H1 (cell line): ENCODE measurements at regions not wholly inside any gene's neighbourhood (a gene's known extent, or its start where the extent isn't known, plus 50 kb on each side); places are given as distances from the start of the nearest gene placed in this dataset.

Source experiments
- CTCF ChIA-PET: fragments of 300-600 bp; sonication (Branson Sonifier 250); formaldehyde crosslinking; loops from one replicate; lab custom pipeline; 2021; ENCODE audit not compliant: partially characterized antibody; lab: Charles Lee
- POLR2A ChIA-PET: fragments of 300-600 bp; sonication (Branson Sonifier 250); formaldehyde crosslinking; loops from one replicate; lab custom pipeline; 2021; ENCODE audit warnings: inconsistent platforms; ENCODE audit not compliant: partially characterized antibody; lab: Charles Lee
- DNase-seq, 2 experiments: peaks; one replicate each; pipeline versions ENCODE4 v3.0.0 to v3.0.0-alpha.2; 2010 to 2022; ENCODE audit warnings: low spot score in 2 of 2, low read depth in 1 of 2, mixed read lengths in 1 of 2
- FAIRE-seq: peaks from 2 replicates; lab custom pipeline; 2011; peaks lifted over from hg19 to GRCh38; lab: Jason Lieb, UNC
- H2AFZ ChIP-seq: 2 replicates; pipeline ENCODE4 v1.8.1; 2012; ENCODE audit warnings: low read length, inconsistent platforms
- H2AK5ac ChIP-seq: 2 replicates; pipeline ENCODE4 v1.6.1; 2013; ENCODE audit warnings: low read depth, low read length
- H2BK120ac ChIP-seq: replicated peaks from 2 replicates; pipeline ENCODE3; 2013; ENCODE audit warnings: low read depth, low read length, inconsistent platforms
- H2BK12ac ChIP-seq: 2 replicates; pipeline ENCODE4 v1.6.1; 2013; ENCODE audit warnings: low read depth, low read length
- H2BK15ac ChIP-seq: 2 replicates; pipeline ENCODE4 v1.6.1; 2013; ENCODE audit warnings: low read length
- H2BK20ac ChIP-seq: 2 replicates; pipeline ENCODE4 v1.6.1; 2013; ENCODE audit warnings: low read length
- H2BK5ac ChIP-seq: 2 replicates; pipeline ENCODE4 v1.6.1; 2013; ENCODE audit warnings: low read depth, low read length
- H3K14ac ChIP-seq: 2 replicates; pipeline ENCODE4 v1.6.1; 2013; ENCODE audit warnings: inconsistent platforms; ENCODE audit not compliant: insufficient read length
- H3K18ac ChIP-seq: 2 replicates; pipeline ENCODE4 v1.6.1; 2013; ENCODE audit warnings: low read length; ENCODE audit errors: extremely low read depth
- H3K23ac ChIP-seq: 2 replicates; pipeline ENCODE4 v1.6.1; 2013; ENCODE audit warnings: inconsistent platforms; ENCODE audit not compliant: insufficient read length
- H3K23me2 ChIP-seq: 2 replicates; pipeline ENCODE4 v1.6.1; 2013; ENCODE audit warnings: low read depth, low read length
- H3K27ac ChIP-seq: 2 replicates; pipeline ENCODE4 v1.6.1; 2011; ENCODE audit warnings: low read depth, low read length, inconsistent platforms
- H3K27me3 ChIP-seq, 4 experiments: replicated peaks in 1 of 4; 1 replicate in 1 of 4; 2 replicates in 3 of 4; pipeline versions ENCODE4 v1.6.1 to v1.8.1; 2011 to 2013; ENCODE audit warnings: low read length in 3 of 4, mild to moderate bottlenecking in 3 of 4, inconsistent platforms in 2 of 4, mixed read lengths in 2 of 4, moderate library complexity in 1 of 4; ENCODE audit not compliant: control insufficient read depth in 3 of 4, insufficient read depth in 3 of 4; ENCODE audit errors: extremely low read depth in 1 of 4
- H3K36me3 ChIP-seq, 4 experiments: 2 replicates each; pipeline versions ENCODE4 v1.6.1 to v1.8.1; 2011 to 2013; ENCODE audit warnings: mild to moderate bottlenecking in 4 of 4, low read length in 3 of 4, moderate library complexity in 2 of 4, control low read depth in 1 of 4, inconsistent platforms in 1 of 4; ENCODE audit not compliant: insufficient read depth in 4 of 4, control insufficient read depth in 2 of 4
- H3K4ac ChIP-seq: replicated peaks from 2 replicates; pipeline ENCODE3; 2013; ENCODE audit warnings: low read length, low read depth, mixed read lengths, inconsistent platforms; ENCODE audit not compliant: insufficient read length
- H3K4me1 ChIP-seq, 4 experiments: replicated peaks in 1 of 4; 1 replicate in 1 of 4; 2 replicates in 3 of 4; pipeline versions ENCODE4 v1.6.1 to v1.8.1; 2011 to 2013; ENCODE audit warnings: low read length in 3 of 4, inconsistent platforms in 2 of 4, mixed read lengths in 1 of 4; ENCODE audit not compliant: insufficient read depth in 4 of 4, control insufficient read depth in 3 of 4
- H3K4me2 ChIP-seq, 2 experiments: 2 replicates each; pipeline versions ENCODE4 v1.6.1 to v1.8.1; 2011 to 2013; ENCODE audit warnings: low read depth in 2 of 2, low read length in 2 of 2, control low read depth in 1 of 2, inconsistent platforms in 1 of 2, mild to moderate bottlenecking in 1 of 2; ENCODE audit not compliant: insufficient read depth in 1 of 2
- H3K4me3 ChIP-seq, 4 experiments: fragments of 200-600, 300-600 bp in 1 of 4; sonication (generic), shearing (Covaris generic), sonication (Bioruptor Twin) in 1 of 4; 2 replicates each; pipeline versions ENCODE4 v1.5.1 to v1.8.1; 2011 to 2016; ENCODE audit warnings: low read length in 4 of 4, low read depth in 3 of 4, control low read depth in 2 of 4, inconsistent platforms in 2 of 4, mild to moderate bottlenecking in 2 of 4, mixed read lengths in 1 of 4, moderate library complexity in 1 of 4; ENCODE audit not compliant: insufficient read depth in 2 of 4; ENCODE audit errors: extremely low read depth in 1 of 4
- H3K56ac ChIP-seq: replicated peaks from 2 replicates; pipeline ENCODE3; 2013; ENCODE audit warnings: low read depth, mild to moderate bottlenecking, mixed read lengths, low read length, inconsistent platforms; ENCODE audit not compliant: insufficient read length
- H3K79me1 ChIP-seq: 2 replicates; pipeline ENCODE4 v1.6.1; 2013; ENCODE audit warnings: low read depth, low read length, control low read depth
- H3K79me2 ChIP-seq, 2 experiments: 2 replicates each; pipeline versions ENCODE4 v1.6.1 to v1.8.1; 2012 to 2013; ENCODE audit warnings: low read length in 2 of 2, mild to moderate bottlenecking in 2 of 2, inconsistent platforms in 1 of 2; ENCODE audit not compliant: insufficient read depth in 2 of 2, control insufficient read depth in 1 of 2
- H3K9ac ChIP-seq, 4 experiments: replicated peaks in 1 of 4; 1 replicate in 1 of 4; 2 replicates in 3 of 4; pipeline versions ENCODE4 v1.6.1 to v1.8.1; 2011 to 2013; ENCODE audit warnings: low read depth in 3 of 4, low read length in 3 of 4, control low read depth in 2 of 4, mild to moderate bottlenecking in 2 of 4, moderate library complexity in 2 of 4, inconsistent platforms in 1 of 4; ENCODE audit errors: extremely low read depth in 1 of 4
- H3K9me3 ChIP-seq, 2 experiments: 2 replicates each; pipeline versions ENCODE4 v1.6.1 to v1.8.1; 2012 to 2013; ENCODE audit warnings: mild to moderate bottlenecking in 2 of 2, moderate library complexity in 2 of 2, control low read depth in 1 of 2, inconsistent platforms in 1 of 2, low read depth in 1 of 2, low read length in 1 of 2, mixed read lengths in 1 of 2; ENCODE audit not compliant: insufficient read depth in 2 of 2
- H4K20me1 ChIP-seq, 2 experiments: replicated peaks in 1 of 2; 2 replicates each; pipeline versions ENCODE3 to v1.8.1; 2011 to 2013; ENCODE audit warnings: inconsistent platforms in 2 of 2, low read length in 2 of 2, mild to moderate bottlenecking in 1 of 2; ENCODE audit not compliant: insufficient read depth in 2 of 2, control insufficient read depth in 1 of 2
- H4K5ac ChIP-seq: 2 replicates; pipeline ENCODE4 v1.6.1; 2013; ENCODE audit warnings: low read length, low read depth, mixed read lengths, inconsistent platforms; ENCODE audit not compliant: insufficient read length
- H4K8ac ChIP-seq: 2 replicates; pipeline ENCODE4 v1.8.0; 2013; ENCODE audit warnings: mild to moderate bottlenecking, moderate library complexity, low read length, inconsistent platforms; ENCODE audit not compliant: insufficient read depth; ENCODE audit errors: extremely low read depth
- H4K91ac ChIP-seq: replicated peaks from 2 replicates; pipeline ENCODE3; 2013; ENCODE audit warnings: low read length, mixed read lengths, inconsistent platforms; ENCODE audit not compliant: insufficient read length
- BACH1 ChIP-seq: IDR thresholded peaks from 2 replicates; pipeline ENCODE4 v1.6.1; 2012; ENCODE audit warnings: low read length, improper control_type of control experiment
- EGR1 ChIP-seq: IDR thresholded peaks from 2 replicates; pipeline ENCODE4 v1.6.1; 2011; ENCODE audit warnings: low read depth, low read length, borderline replicate concordance
- EP300 ChIP-seq, 2 experiments: IDR thresholded peaks; 1 replicate in 1 of 2; 2 replicates in 1 of 2; pipeline ENCODE4 v1.6.1; 2011 to 2012; ENCODE audit warnings: low read depth in 2 of 2, low read length in 2 of 2, mild to moderate bottlenecking in 2 of 2, borderline replicate concordance in 1 of 2, inconsistent platforms in 1 of 2, moderate library complexity in 1 of 2
- KDM1A ChIP-seq: fragments of 200-600, 300-600 bp; sonication (generic); IDR thresholded peaks from 2 replicates; pipeline ENCODE4 v1.7.1; 2016; ENCODE audit warnings: mild to moderate bottlenecking, low read length, borderline replicate concordance
- POU5F1 ChIP-seq: IDR thresholded peaks from 2 replicates; pipeline ENCODE4 v1.6.1; 2011; ENCODE audit warnings: low read depth, mild to moderate bottlenecking, low read length, moderate library complexity
- SP2 ChIP-seq: IDR thresholded peaks from 2 replicates; pipeline ENCODE4 v1.6.1; 2012; ENCODE audit warnings: mild to moderate bottlenecking, low read length, inconsistent platforms
- SP4 ChIP-seq: IDR thresholded peaks from 2 replicates; pipeline ENCODE4 v1.6.1; 2012; ENCODE audit warnings: low read length, inconsistent platforms
- SUZ12 ChIP-seq: fragments of 200-600 bp; sonication (generic); IDR thresholded peaks from 2 replicates; pipeline ENCODE4 v1.6.1; 2012; ENCODE audit warnings: mild to moderate bottlenecking, inconsistent platforms, low read length, moderate library complexity, mixed read lengths
- TEAD4 ChIP-seq: IDR thresholded peaks from 2 replicates; pipeline ENCODE4 v1.6.1; 2012; ENCODE audit warnings: low read depth, low read length, inconsistent platforms, mixed read lengths
- WGBS, 2 experiments: shearing (Covaris generic) in 1 of 2; methylation state at CpG; one replicate each; pipeline versions ENCODE4 v1.1.6 to v1.1.7; 2013 to 2015; ENCODE audit warnings: low lambda C conversion rate in 2 of 2, mixed read lengths in 2 of 2, inconsistent platforms in 1 of 2, low coverage in 1 of 2, missing lambda C conversion rate in 1 of 2; ENCODE audit not compliant: insufficient replicate concordance in 2 of 2, insufficient coverage in 1 of 2, insufficient read length in 1 of 2; ENCODE audit errors: extremely low coverage in 1 of 2, missing lambda C conversion rate in 1 of 2; 5-methylcytosine and 5-hydroxymethylcytosine counted together
- TF ChIP-seq, protein P1 (sequence below): IDR thresholded peaks from 2 replicates; pipeline ENCODE4 v1.6.1; 2011; ENCODE audit warnings: low read depth, mild to moderate bottlenecking, low read length; ENCODE audit not compliant: insufficient read depth
- TF ChIP-seq, protein P2 (sequence below): IDR thresholded peaks from 2 replicates; pipeline ENCODE4 v1.6.1; 2012; ENCODE audit warnings: low read length, inconsistent platforms

DNA sequence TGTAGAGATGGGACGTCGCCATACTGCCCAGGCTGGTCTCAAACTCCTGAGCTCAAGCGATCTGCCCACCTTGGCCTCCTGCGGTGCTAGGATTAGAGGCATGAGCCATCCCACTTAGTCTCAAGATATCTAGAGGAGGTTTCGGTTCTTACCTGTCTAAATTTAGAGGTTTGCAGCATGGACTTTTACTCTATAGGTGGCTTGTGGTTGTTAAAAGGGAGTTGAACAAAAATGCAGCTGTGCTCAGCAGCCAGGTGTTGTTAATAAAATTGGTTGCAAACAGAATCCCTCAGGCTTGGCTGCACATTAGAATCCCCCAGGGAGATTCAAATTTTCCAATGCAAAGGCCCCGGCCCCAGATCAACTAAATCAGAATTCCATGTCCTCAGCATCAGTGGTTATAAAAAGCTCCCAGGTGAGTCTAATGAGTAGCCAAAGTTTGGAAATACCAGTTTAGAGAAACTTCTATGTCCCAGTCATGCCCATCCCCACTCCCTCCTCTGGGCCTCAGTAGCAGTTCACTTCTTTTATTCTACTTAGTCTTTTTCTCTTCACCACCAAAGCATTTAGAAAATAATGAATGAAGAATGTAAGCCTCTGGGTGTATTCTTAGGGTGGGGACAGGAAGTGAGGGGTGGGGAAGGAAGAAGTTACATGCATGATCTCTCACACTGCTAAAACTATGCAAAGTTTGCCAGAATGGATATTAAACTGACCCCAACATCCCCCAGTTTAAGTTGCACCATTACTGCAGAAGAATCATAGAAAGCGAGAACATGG, 471.0 kb downstream of the COG6 start:
- H3K9ac ChIP-seq: no peak overlapping the region
- H2BK20ac ChIP-seq: no peak overlapping the region
- no peaks in the 10 kb centered on the region for H3K79me2 ChIP-seq
- no peak overlapping the region for H2AK5ac ChIP-seq
- H3K18ac ChIP-seq: no peak overlapping the region
- H4K8ac ChIP-seq: no peak overlapping the region
- H3K23ac ChIP-seq: no peak overlapping the region
- H2BK12ac ChIP-seq: no peak overlapping the region
- H3K4ac ChIP-seq: no peak overlapping the region
- DNase-seq: no peak
- no peak for FAIRE-seq
- peaks cover 0 to 2% of the 10 kb centered on the region in 2 experiments for H4K20me1 ChIP-seq
- H3K23me2 ChIP-seq: no peaks in the 10 kb centered on the region
- H3K4me2 ChIP-seq: no peak overlapping the region
- no peak overlapping the region for H2BK5ac ChIP-seq
- no peaks in the 10 kb centered on the region; a peak in 1 of 7 replicates for H3K27me3 ChIP-seq
- no peak overlapping the region for H4K91ac ChIP-seq
- ChIA-PET CTCF (no interaction called here), POLR2A (no interaction called here)
- no peak overlapping the region for H3K27ac ChIP-seq
- H3K36me3 ChIP-seq: no peaks in the 10 kb centered on the region
- H3K79me1 ChIP-seq: no peaks in the 10 kb centered on the region
- 96% methylated on average over 7 of the region's 7 CpGs; no CpG with 5 or more reads in 1 of the 2 experiments for WGBS, 2 experiments
- no peaks in the 10 kb centered on the region for H3K9me3 ChIP-seq
- H3K4me3 ChIP-seq: no peak overlapping the region
- peaks cover 0 to 2% (median 1%) of the 10 kb centered on the region in 4 experiments; a peak in 2 of 7 replicates for H3K4me1 ChIP-seq
- no peak overlapping the region for H4K5ac ChIP-seq
- no peak overlapping the region for H2BK120ac ChIP-seq
- no peak overlapping the region for H2BK15ac ChIP-seq
- no peak overlapping the region for H3K56ac ChIP-seq
- no peak overlapping the region for H2AFZ ChIP-seq
- H3K14ac ChIP-seq: no peak overlapping the region
- TF ChIP-seq, protein P1, sequence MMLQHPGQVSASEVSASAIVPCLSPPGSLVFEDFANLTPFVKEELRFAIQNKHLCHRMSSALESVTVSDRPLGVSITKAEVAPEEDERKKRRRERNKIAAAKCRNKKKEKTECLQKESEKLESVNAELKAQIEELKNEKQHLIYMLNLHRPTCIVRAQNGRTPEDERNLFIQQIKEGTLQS: no peak
- TF ChIP-seq, protein P2, sequence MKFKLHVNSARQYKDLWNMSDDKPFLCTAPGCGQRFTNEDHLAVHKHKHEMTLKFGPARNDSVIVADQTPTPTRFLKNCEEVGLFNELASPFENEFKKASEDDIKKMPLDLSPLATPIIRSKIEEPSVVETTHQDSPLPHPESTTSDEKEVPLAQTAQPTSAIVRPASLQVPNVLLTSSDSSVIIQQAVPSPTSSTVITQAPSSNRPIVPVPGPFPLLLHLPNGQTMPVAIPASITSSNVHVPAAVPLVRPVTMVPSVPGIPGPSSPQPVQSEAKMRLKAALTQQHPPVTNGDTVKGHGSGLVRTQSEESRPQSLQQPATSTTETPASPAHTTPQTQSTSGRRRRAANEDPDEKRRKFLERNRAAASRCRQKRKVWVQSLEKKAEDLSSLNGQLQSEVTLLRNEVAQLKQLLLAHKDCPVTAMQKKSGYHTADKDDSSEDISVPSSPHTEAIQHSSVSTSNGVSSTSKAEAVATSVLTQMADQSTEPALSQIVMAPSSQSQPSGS: no peak
- TF ChIP-seq BACH1: no peak
- TF ChIP-seq POU5F1: no peak
- no peak for TF ChIP-seq EP300 (IDR thresholded peaks at IDR 0.05; ENCODE audit: borderline replicate concordance in 1 of 2, low read depth in 2 of 2, low read length in 2 of 2)
- no peak for TF ChIP-seq TEAD4
- no peak for TF ChIP-seq SP4
- TF ChIP-seq EGR1: no peak
- TF ChIP-seq KDM1A: no peak
- no peak for TF ChIP-seq SUZ12
- no peak for TF ChIP-seq SP2
